Fibroblast of the aortic adventitia (primary cell): ENCODE measurements at regions not wholly inside any gene's neighbourhood (a gene's known extent, or its start where the extent isn't known, plus 50 kb on each side); places are given as distances from the start of the nearest gene placed in this dataset.

Experiments used
- DNase-seq: peaks from one replicate; pipeline ENCODE4 v3.0.0-alpha.2; 2010; ENCODE audit warnings: low read depth
- H3K4me3 ChIP-seq: 2 replicates; pipeline ENCODE4 v1.5.1; 2011; ENCODE audit warnings: low read depth, mild to moderate bottlenecking, control low read depth, low read length, moderate library complexity
- TF ChIP-seq, protein P1 (sequence below): IDR thresholded peaks from 2 replicates; pipeline ENCODE4 v1.5.1; 2011; ENCODE audit warnings: mild to moderate bottlenecking, low read length, control low read depth, inconsistent platforms; ENCODE audit not compliant: insufficient read depth

DNA sequence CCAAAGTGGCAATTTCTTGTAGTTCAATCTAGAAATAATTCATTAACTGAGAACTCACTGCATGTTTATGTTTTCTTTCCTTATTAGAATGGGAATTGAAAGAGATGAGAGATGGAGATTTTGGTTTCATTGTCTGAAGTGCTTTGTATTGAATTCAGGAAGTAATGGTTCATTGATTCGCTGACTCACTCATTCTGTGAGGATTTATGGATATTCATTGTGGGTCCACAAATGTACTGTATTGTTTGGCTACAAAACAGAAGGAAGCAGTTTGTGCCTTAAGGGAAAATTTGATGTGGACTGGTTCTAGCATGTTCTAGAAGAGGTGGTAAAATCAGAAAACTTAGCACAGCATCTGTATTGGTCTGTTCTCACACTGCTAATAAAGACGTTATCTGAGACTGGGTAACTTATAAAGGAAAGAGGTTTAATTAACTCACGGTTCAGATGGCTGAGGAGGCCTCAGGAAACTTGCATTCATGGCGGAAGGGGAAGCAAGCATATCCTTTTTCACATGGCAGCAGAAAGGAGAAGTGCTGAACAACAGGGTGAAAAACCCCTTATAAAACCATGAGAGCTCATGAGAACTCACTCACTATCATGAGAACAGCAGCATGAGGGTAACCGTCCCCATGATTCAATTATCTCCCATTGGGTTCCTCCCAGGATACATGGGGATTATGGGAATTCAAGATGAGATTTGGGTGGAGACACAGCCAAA, 132.3 kb upstream of the VCX3A start:
- no peak for DNase-seq
- TF ChIP-seq, protein P1, sequence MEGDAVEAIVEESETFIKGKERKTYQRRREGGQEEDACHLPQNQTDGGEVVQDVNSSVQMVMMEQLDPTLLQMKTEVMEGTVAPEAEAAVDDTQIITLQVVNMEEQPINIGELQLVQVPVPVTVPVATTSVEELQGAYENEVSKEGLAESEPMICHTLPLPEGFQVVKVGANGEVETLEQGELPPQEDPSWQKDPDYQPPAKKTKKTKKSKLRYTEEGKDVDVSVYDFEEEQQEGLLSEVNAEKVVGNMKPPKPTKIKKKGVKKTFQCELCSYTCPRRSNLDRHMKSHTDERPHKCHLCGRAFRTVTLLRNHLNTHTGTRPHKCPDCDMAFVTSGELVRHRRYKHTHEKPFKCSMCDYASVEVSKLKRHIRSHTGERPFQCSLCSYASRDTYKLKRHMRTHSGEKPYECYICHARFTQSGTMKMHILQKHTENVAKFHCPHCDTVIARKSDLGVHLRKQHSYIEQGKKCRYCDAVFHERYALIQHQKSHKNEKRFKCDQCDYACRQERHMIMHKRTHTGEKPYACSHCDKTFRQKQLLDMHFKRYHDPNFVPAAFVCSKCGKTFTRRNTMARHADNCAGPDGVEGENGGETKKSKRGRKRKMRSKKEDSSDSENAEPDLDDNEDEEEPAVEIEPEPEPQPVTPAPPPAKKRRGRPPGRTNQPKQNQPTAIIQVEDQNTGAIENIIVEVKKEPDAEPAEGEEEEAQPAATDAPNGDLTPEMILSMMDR = no peak
- no peak overlapping the region for H3K4me3 ChIP-seq

- TF ChIP-seq, protein P1 = no peak
- no peak overlapping the region for H3K4me3 ChIP-seq
- no peak for DNase-seq
These were observed 131.7 kb upstream of the VCX3A start for GRCh38 chrX:6666624-6667023.

DNA sequence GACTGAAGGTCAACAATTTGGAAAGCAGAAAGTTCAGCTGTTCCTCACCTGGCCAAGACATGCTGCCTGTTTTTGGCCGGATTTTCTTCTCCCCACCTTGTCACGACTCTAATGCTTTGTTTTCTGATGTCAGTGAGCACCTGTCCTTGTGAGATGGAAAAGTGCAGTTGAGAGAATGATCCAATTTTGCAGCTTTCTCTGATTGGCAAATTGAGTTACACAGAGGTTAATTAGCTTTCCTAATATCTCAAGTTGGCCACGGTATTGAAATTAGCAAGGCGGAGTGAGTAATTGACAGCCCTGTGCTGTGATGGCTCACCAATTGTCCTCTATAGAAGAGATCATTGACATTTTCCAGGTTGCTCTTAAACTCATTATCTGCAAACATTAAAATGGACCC, 126.8 kb upstream of the VCX3A start:
- no peak for DNase-seq
- TF ChIP-seq, protein P1 = no peak
- H3K4me3 ChIP-seq = no peak overlapping the region

GRCh38 chrX:6660567-6661264, 125.8 kb upstream of the VCX3A start:
- no peak overlapping the region for H3K4me3 ChIP-seq
- DNase-seq = no peak
- TF ChIP-seq, protein P1 = no peak

GRCh38 chrX:6645216-6645615, 110.3 kb upstream of the VCX3A start:
- TF ChIP-seq, protein P1 = no peak
- DNase-seq = no peak

DNA sequence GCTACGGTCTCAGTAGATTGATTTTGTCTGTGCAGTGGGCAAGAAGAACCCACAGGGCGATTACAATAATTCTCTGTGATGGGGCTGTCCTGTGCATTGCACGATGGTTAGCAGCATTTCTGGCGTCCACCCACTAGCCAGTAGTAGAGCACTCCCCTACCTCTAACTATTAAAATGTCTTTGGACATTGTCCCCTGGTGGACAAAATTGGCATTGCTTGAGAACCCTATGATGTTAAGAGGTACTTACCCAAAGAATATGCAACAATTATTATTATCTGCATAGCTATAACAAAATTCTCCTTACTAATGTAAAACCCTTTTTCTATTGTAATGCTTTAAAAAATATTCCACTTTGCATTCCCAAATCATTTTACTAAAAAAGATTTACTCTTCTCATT, 109.5 kb upstream of the VCX3A start:
- H3K4me3 ChIP-seq = no peak overlapping the region
- TF ChIP-seq, protein P1 = peak; percentile 31
- DNase-seq = no peak

More at GRCh38 chrX:6645216-6645615, 110.3 kb upstream of the VCX3A start:
- no peak overlapping the region for H3K4me3 ChIP-seq
